DOHH2 (cell line): ENCODE measurements at regions not wholly inside any gene's neighbourhood (a gene's known extent, or its start where the extent isn't known, plus 50 kb on each side); places are given as distances from the start of the nearest gene placed in this dataset.

Experiments
- H3F3A ChIP-seq: fragments of 200-600 bp; sonication (generic), shearing (Covaris generic); 2 replicates; pipeline ENCODE4 v1.6.0; 2016; ENCODE audit warnings: antibody characterized with exemption, mild to moderate bottlenecking; ENCODE audit not compliant: control insufficient read depth, insufficient read depth
- H3K27ac ChIP-seq: fragments of 200-600 bp; sonication (generic); 2 replicates; pipeline ENCODE4 v1.5.1; 2014; ENCODE audit warnings: low read depth, mild to moderate bottlenecking, low read length, moderate library complexity
- H3K27me3 ChIP-seq: fragments of 200-600 bp; sonication (generic); 2 replicates; pipeline ENCODE4 v1.6.1; 2014; ENCODE audit warnings: mild to moderate bottlenecking, low read length, mixed read lengths; ENCODE audit not compliant: control insufficient read depth
- H3K36me3 ChIP-seq: fragments of 200-600 bp; sonication (generic); 2 replicates; pipeline ENCODE4 v1.6.1; 2014; ENCODE audit warnings: mild to moderate bottlenecking, low read length, moderate library complexity, mixed read lengths; ENCODE audit not compliant: control insufficient read depth
- H3K4me1 ChIP-seq: fragments of 200-600 bp; sonication (generic); 2 replicates; pipeline ENCODE4 v1.6.1; 2014; ENCODE audit warnings: mild to moderate bottlenecking, low read length, mixed read lengths; ENCODE audit not compliant: control insufficient read depth
- H3K4me2 ChIP-seq: fragments of 200-600 bp; sonication (generic); 2 replicates; pipeline ENCODE4 v1.6.0; 2014; ENCODE audit warnings: mild to moderate bottlenecking, low read length, moderate library complexity
- H3K4me3 ChIP-seq: fragments of 200-600 bp; sonication (generic); 2 replicates; pipeline ENCODE4 v1.5.1; 2014; ENCODE audit warnings: mild to moderate bottlenecking, low read length, mixed read lengths
- H3K79me2 ChIP-seq: fragments of 200-600 bp; sonication (generic); 2 replicates; pipeline ENCODE4 v1.6.1; 2014; ENCODE audit warnings: mild to moderate bottlenecking, low read length, mixed read lengths; ENCODE audit not compliant: control insufficient read depth
- H3K9me2 ChIP-seq: fragments of 200-600 bp; sonication (generic); replicated peaks from 2 replicates; pipeline ENCODE4 v1.6.1; 2014; ENCODE audit warnings: mild to moderate bottlenecking, low read length, mixed read lengths; ENCODE audit not compliant: control insufficient read depth
- H3K9me3 ChIP-seq: fragments of 200-600 bp; sonication (generic); 2 replicates; pipeline ENCODE4 v1.6.1; 2014; ENCODE audit warnings: antibody characterized with exemption, low read length, mixed read lengths; ENCODE audit not compliant: control insufficient read depth, insufficient read depth
- H4K20me1 ChIP-seq: fragments of 200-600 bp; sonication (generic); 2 replicates; pipeline ENCODE4 v1.6.0; 2014; ENCODE audit warnings: low read depth, mild to moderate bottlenecking, antibody characterized with exemption, low read length, moderate library complexity; ENCODE audit not compliant: control insufficient read depth, insufficient read depth
- CTCF ChIP-seq: fragments of 200-600 bp; sonication (generic); IDR thresholded peaks from one replicate; pipeline ENCODE4 v1.5.1; 2014; ENCODE audit warnings: antibody characterized with exemption, mild to moderate bottlenecking, low read depth, low read length; ENCODE audit not compliant: poor library complexity, severe bottlenecking
- EZH2phosphoT487 ChIP-seq: fragments of 200-600 bp; sonication (generic); IDR thresholded peaks from 2 replicates; pipeline ENCODE4 v1.6.1; 2017; ENCODE audit warnings: borderline replicate concordance, mild to moderate bottlenecking, antibody characterized with exemption, low read length, moderate library complexity, mixed read lengths

GRCh38 chr2:45211636-45212035, 202.4 kb upstream of the SIX2 start:
- Histone ChIP-seq H3K9me3 (peaks cover 4% of the 10 kb centered on the region; the same call in 1 of the 2 replicates), H3K27ac (no peak overlapping the region), H3K79me2 (no peaks in the 10 kb centered on the region), H3F3A (no peaks in the 10 kb centered on the region), H3K27me3 (peaks cover 7% of the 10 kb centered on the region; the same call in 1 of the 2 replicates), H3K4me1 (no peaks in the 10 kb centered on the region), H3K4me3 (no peak overlapping the region), H3K36me3 (no peaks in the 10 kb centered on the region), H3K9me2 (no peaks in the 10 kb centered on the region), H3K4me2 (no peak overlapping the region), H4K20me1 (no peaks in the 10 kb centered on the region)
- TF ChIP-seq EZH2phosphoT487 (no peak), CTCF (no peak)

GRCh38 chr2:45210462-45211195, 201.4 kb upstream of the SIX2 start:
- Histone ChIP-seq H3K27ac (no peak overlapping the region), H3K4me2 (no peak overlapping the region)

GRCh38 chr2:45209875-45210274, 200.6 kb upstream of the SIX2 start:
- Histone ChIP-seq H3K9me3 (no peaks in the 10 kb centered on the region), H3K79me2 (no peaks in the 10 kb centered on the region), H3K4me1 (no peaks in the 10 kb centered on the region), H4K20me1 (no peaks in the 10 kb centered on the region), H3K27me3 (peaks cover 7% of the 10 kb centered on the region; the same call in 1 of the 2 replicates), H3K36me3 (no peaks in the 10 kb centered on the region), H3F3A (no peaks in the 10 kb centered on the region), H3K4me3 (no peak overlapping the region), H3K27ac (no peak overlapping the region), H3K9me2 (no peaks in the 10 kb centered on the region), H3K4me2 (no peak overlapping the region)
- TF ChIP-seq EZH2phosphoT487 (no peak), CTCF (no peak)

More at GRCh38 chr2:45210462-45211195, 201.4 kb upstream of the SIX2 start:
- no peaks in the 10 kb centered on the region for H3K36me3 ChIP-seq
- H4K20me1 ChIP-seq: no peaks in the 10 kb centered on the region
- no peaks in the 10 kb centered on the region for H3K4me1 ChIP-seq
- TF ChIP-seq EZH2phosphoT487: no peak
- TF ChIP-seq CTCF: no peak
- H3K27me3 ChIP-seq: peaks cover 7% of the 10 kb centered on the region; the same call in 1 of the 2 replicates
- no peak overlapping the region for H3K4me3 ChIP-seq
- H3K79me2 ChIP-seq: no peaks in the 10 kb centered on the region
- H3K9me3 ChIP-seq: no peaks in the 10 kb centered on the region
- no peaks in the 10 kb centered on the region for H3K9me2 ChIP-seq
- no peaks in the 10 kb centered on the region for H3F3A ChIP-seq
